ENCODE measurements at regions not wholly inside any gene's neighbourhood (a gene's known extent, or its start where the extent isn't known, plus 50 kb on each side); places are given as distances from the start of the nearest gene placed in this dataset.

DNA sequence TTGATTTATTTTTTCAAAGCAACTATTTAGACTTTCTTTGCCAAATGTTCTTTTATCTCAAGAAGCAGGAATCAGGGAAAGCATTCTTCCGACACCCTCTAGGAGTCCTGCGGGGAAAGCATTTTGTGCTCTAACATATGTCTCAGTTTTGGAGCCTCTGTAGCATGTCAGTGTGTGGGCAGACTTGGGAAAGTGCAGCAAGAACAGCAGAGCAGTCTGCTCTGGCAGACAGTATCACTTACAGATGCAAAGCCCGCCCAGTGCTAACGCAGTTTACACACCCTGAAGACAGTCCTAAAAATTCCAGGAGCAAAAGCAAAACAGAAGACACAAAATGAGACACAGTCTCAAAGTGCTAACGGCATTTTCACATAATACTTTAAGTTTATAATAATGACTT is 393.5 kb downstream of the KLF12 start:
- no peaks in the 10 kb centered on the region for H3K36me3 ChIP-seq (ENCODE audit: insufficient read depth, low read length)
- no peak overlapping the region for H2AFZ ChIP-seq (ENCODE audit: low read depth, low read length)
- H3K36me3 Mint-ChIP-seq (ENCODE audit: low read depth, unreplicated experiment), result peaks cover 4% of the 10 kb centered on the region
- no peak overlapping the region for H3K27ac ChIP-seq (ENCODE audit: low read depth, low read length)
- H3K27me3 ChIP-seq (ENCODE audit: insufficient read depth, low read length), result no peaks in the 10 kb centered on the region
- H3K27me3 Mint-ChIP-seq (ENCODE audit: low read depth, unreplicated experiment), result no peaks in the 10 kb centered on the region
- H3K9me3 ChIP-seq (ENCODE audit: insufficient read depth, low read depth, low read length), result no peaks in the 10 kb centered on the region
- no peak overlapping the region for H3K4me3 ChIP-seq (ENCODE audit: insufficient read depth, low read depth, low read length)
- no peak overlapping the region for H3K9ac ChIP-seq (ENCODE audit: low read length)
- no peak for TF ChIP-seq EZH2 (IDR thresholded peaks at IDR 0.05; ENCODE audit: insufficient read depth, low read length)
- TF ChIP-seq, protein P1, sequence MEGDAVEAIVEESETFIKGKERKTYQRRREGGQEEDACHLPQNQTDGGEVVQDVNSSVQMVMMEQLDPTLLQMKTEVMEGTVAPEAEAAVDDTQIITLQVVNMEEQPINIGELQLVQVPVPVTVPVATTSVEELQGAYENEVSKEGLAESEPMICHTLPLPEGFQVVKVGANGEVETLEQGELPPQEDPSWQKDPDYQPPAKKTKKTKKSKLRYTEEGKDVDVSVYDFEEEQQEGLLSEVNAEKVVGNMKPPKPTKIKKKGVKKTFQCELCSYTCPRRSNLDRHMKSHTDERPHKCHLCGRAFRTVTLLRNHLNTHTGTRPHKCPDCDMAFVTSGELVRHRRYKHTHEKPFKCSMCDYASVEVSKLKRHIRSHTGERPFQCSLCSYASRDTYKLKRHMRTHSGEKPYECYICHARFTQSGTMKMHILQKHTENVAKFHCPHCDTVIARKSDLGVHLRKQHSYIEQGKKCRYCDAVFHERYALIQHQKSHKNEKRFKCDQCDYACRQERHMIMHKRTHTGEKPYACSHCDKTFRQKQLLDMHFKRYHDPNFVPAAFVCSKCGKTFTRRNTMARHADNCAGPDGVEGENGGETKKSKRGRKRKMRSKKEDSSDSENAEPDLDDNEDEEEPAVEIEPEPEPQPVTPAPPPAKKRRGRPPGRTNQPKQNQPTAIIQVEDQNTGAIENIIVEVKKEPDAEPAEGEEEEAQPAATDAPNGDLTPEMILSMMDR (IDR thresholded peaks at IDR 0.05; ENCODE audit: insufficient read depth, low read depth, low read length), result no peak
- H4K20me1 ChIP-seq (ENCODE audit: insufficient read depth, low read length), result no peaks in the 10 kb centered on the region
- no peaks in the 10 kb centered on the region for H3K4me1 ChIP-seq (ENCODE audit: insufficient read depth, low read length)
- DNase-seq (ENCODE audit: low read depth) (no peak), FAIRE-seq (no peak)
- H3K27ac Mint-ChIP-seq (ENCODE audit: unreplicated experiment), result no peak overlapping the region
- no peaks in the 10 kb centered on the region for H3K9me3 Mint-ChIP-seq (ENCODE audit: unreplicated experiment)
- H3K4me1 Mint-ChIP-seq (ENCODE audit: low read depth, unreplicated experiment), result peaks cover 4% of the 10 kb centered on the region
- no peak overlapping the region for H3K4me3 Mint-ChIP-seq (ENCODE audit: unreplicated experiment)
- no peak overlapping the region for H3K4me2 ChIP-seq (ENCODE audit: low read length)
- no peaks in the 10 kb centered on the region for H3K79me2 ChIP-seq (ENCODE audit: insufficient read depth, low read length)

DNA sequence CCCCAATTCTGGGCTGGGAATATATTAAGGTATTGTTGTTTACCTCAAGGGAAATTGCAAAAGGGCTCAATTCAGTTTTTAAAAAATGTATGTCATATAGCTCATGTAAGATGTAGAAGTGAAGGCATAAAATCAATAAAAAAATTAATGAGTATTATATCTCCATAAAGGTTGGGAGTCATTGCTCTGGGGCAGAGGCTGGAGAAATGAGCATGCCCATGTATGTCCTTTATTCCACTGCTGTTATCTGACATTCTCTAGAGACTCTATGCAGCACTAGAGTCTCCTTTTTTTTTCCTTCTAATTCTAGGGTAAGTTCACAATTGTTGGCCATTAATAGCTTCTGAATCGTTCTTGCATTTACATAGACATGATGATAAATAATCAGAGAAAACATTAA is 394.8 kb downstream of the KLF12 start:
- Histone ChIP-seq H2AFZ (ENCODE audit: low read depth, low read length) (no peak overlapping the region), H3K4me2 (ENCODE audit: low read length) (no peak overlapping the region), H3K4me1 (ENCODE audit: insufficient read depth, low read length) (no peaks in the 10 kb centered on the region), H3K4me3 (ENCODE audit: insufficient read depth, low read depth, low read length) (no peak overlapping the region), H3K9ac (ENCODE audit: low read length) (no peak overlapping the region), H4K20me1 (ENCODE audit: insufficient read depth, low read length) (no peaks in the 10 kb centered on the region), H3K27ac (ENCODE audit: low read depth, low read length) (no peak overlapping the region), H3K36me3 (ENCODE audit: insufficient read depth, low read length) (no peaks in the 10 kb centered on the region), H3K27me3 (ENCODE audit: insufficient read depth, low read length) (no peaks in the 10 kb centered on the region), H3K9me3 (ENCODE audit: insufficient read depth, low read depth, low read length) (no peaks in the 10 kb centered on the region), H3K79me2 (ENCODE audit: insufficient read depth, low read length) (no peaks in the 10 kb centered on the region)
- FAIRE-seq (no peak), DNase-seq (ENCODE audit: low read depth) (no peak)
- H3K9me3 Mint-ChIP-seq (ENCODE audit: unreplicated experiment), result no peaks in the 10 kb centered on the region
- H3K36me3 Mint-ChIP-seq (ENCODE audit: low read depth, unreplicated experiment), result peaks cover 4% of the 10 kb centered on the region
- no peak overlapping the region for H3K4me3 Mint-ChIP-seq (ENCODE audit: unreplicated experiment)
- peaks cover 4% of the 10 kb centered on the region for H3K4me1 Mint-ChIP-seq (ENCODE audit: low read depth, unreplicated experiment)
- no peak overlapping the region for H3K27ac Mint-ChIP-seq (ENCODE audit: unreplicated experiment)
- TF ChIP-seq, protein P1 (IDR thresholded peaks at IDR 0.05; ENCODE audit: insufficient read depth, low read depth, low read length), result no peak
- no peak for TF ChIP-seq EZH2 (IDR thresholded peaks at IDR 0.05; ENCODE audit: insufficient read depth, low read length)
- no peaks in the 10 kb centered on the region for H3K27me3 Mint-ChIP-seq (ENCODE audit: low read depth, unreplicated experiment)

DNA sequence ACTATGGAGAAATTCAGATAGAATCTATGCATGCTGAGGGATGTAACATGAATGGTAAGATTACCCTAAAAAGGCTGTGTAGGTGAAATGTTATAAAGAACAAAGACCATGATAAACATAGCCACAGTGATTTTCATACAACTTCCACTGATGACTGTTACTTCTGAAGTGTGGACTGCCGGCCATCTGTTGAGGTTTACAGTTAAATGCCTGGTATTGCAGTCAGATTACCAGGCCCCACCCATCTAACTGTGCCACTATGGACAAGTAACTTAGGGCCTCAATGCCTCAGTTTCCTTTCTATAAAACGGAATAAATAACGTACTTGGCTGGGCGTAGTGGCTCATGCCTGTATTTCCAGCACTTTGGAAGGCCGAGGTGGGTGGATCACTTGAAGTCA is 395.6 kb downstream of the KLF12 start:
- Histone ChIP-seq H2AFZ (ENCODE audit: low read depth, low read length) (no peak overlapping the region), H3K4me1 (ENCODE audit: insufficient read depth, low read length) (no peaks in the 10 kb centered on the region), H3K27me3 (ENCODE audit: insufficient read depth, low read length) (no peaks in the 10 kb centered on the region), H3K4me3 (ENCODE audit: insufficient read depth, low read depth, low read length) (no peak overlapping the region), H3K9me3 (ENCODE audit: insufficient read depth, low read depth, low read length) (no peaks in the 10 kb centered on the region), H4K20me1 (ENCODE audit: insufficient read depth, low read length) (no peaks in the 10 kb centered on the region), H3K79me2 (ENCODE audit: insufficient read depth, low read length) (no peaks in the 10 kb centered on the region), H3K4me2 (ENCODE audit: low read length) (no peak overlapping the region), H3K27ac (ENCODE audit: low read depth, low read length) (no peak overlapping the region), H3K9ac (ENCODE audit: low read length) (no peak overlapping the region), H3K36me3 (ENCODE audit: insufficient read depth, low read length) (no peaks in the 10 kb centered on the region)
- Mint-ChIP-seq H3K4me3 (ENCODE audit: unreplicated experiment) (no peak overlapping the region), H3K4me1 (ENCODE audit: low read depth, unreplicated experiment) (peaks cover 4% of the 10 kb centered on the region), H3K27me3 (ENCODE audit: low read depth, unreplicated experiment) (no peaks in the 10 kb centered on the region), H3K36me3 (ENCODE audit: low read depth, unreplicated experiment) (no peaks in the 10 kb centered on the region), H3K9me3 (ENCODE audit: unreplicated experiment) (no peaks in the 10 kb centered on the region), H3K27ac (ENCODE audit: unreplicated experiment) (no peak overlapping the region)
- FAIRE-seq, result no peak
- DNase-seq (ENCODE audit: low read depth), result no peak
- no peak for TF ChIP-seq EZH2 (IDR thresholded peaks at IDR 0.05; ENCODE audit: insufficient read depth, low read length)
- TF ChIP-seq, protein P1 (IDR thresholded peaks at IDR 0.05; ENCODE audit: insufficient read depth, low read depth, low read length), result no peak
